OCI-LY7 (cell line): ENCODE measurements at regions not wholly inside any gene's neighbourhood (a gene's known extent, or its start where the extent isn't known, plus 50 kb on each side); places are given as distances from the start of the nearest gene placed in this dataset.

ENCODE experiments used
- BruUV-seq: library from RNA; stranded (reverse); fragments of 400-500 nt; replicated peaks from 2 replicates; lab custom pipeline; 2021; lab: Mats Ljungman, UMichigan
- CTCF ChIA-PET: fragments of 300-600 bp; sonication (Branson Sonifier 250); formaldehyde crosslinking; loops from one replicate; lab custom pipeline; 2022; ENCODE audit warnings: antibody characterized with exemption; ENCODE audit not compliant: unreplicated experiment; lab: Charles Lee
- POLR2A ChIA-PET: fragments of 300-600 bp; sonication (Branson Sonifier 250); formaldehyde crosslinking; loops from one replicate; lab custom pipeline; 2022; ENCODE audit warnings: antibody characterized with exemption; lab: Charles Lee
- DNase-seq: peaks from one replicate; pipeline ENCODE4 v3.0.0-alpha.2; 2015; ENCODE audit warnings: low spot score
- H2AFZ ChIP-seq: fragments of 200-600 bp; sonication (generic), shearing (Covaris generic); 2 replicates; pipeline ENCODE4 v1.6.1; 2014; ENCODE audit warnings: mild to moderate bottlenecking, antibody characterized with exemption, low read length, moderate library complexity
- H3K27ac ChIP-seq: fragments of 200-600 bp; sonication (generic); 2 replicates; pipeline ENCODE4 v1.5.1; 2014; ENCODE audit warnings: mixed run types, low read depth, mild to moderate bottlenecking, moderate library complexity, low read length, inconsistent platforms; ENCODE audit not compliant: poor library complexity, severe bottlenecking
- H3K36me3 ChIP-seq: fragments of 200-600 bp; sonication (generic); 2 replicates; pipeline ENCODE4 v1.6.1; 2014; ENCODE audit warnings: mild to moderate bottlenecking, antibody characterized with exemption, low read length, moderate library complexity, mixed read lengths; ENCODE audit not compliant: insufficient read depth
- H3K4me1 ChIP-seq: fragments of 200-600 bp; sonication (generic); 2 replicates; pipeline ENCODE4 v1.5.1; 2014; ENCODE audit warnings: mild to moderate bottlenecking, low read length; ENCODE audit not compliant: insufficient read depth, poor library complexity, severe bottlenecking
- H3K4me2 ChIP-seq: fragments of 200-600 bp; sonication (generic); 2 replicates; pipeline ENCODE4 v1.6.1; 2014; ENCODE audit warnings: mild to moderate bottlenecking, low read length
- H3K4me3 ChIP-seq: fragments of 200-600 bp; sonication (generic); 2 replicates; pipeline ENCODE4 v1.5.1; 2014; ENCODE audit warnings: mild to moderate bottlenecking, low read depth, low read length; ENCODE audit not compliant: poor library complexity, severe bottlenecking
- H3K79me2 ChIP-seq: fragments of 200-600 bp; sonication (generic); 2 replicates; pipeline ENCODE4 v1.6.1; 2016; ENCODE audit warnings: low read depth, mild to moderate bottlenecking, low read length, moderate library complexity, mixed read lengths; ENCODE audit not compliant: insufficient read depth
- H3K9me2 ChIP-seq: fragments of 200-600 bp; sonication (generic); 2 replicates; pipeline ENCODE4 v1.6.1; 2016; ENCODE audit warnings: mild to moderate bottlenecking, low read length, mixed read lengths; ENCODE audit not compliant: insufficient read depth
- H3K9me3 ChIP-seq: fragments of 200-600 bp; sonication (generic); 2 replicates; pipeline ENCODE4 v1.6.1; 2014; ENCODE audit warnings: mild to moderate bottlenecking, mixed run types, low read length, mixed read lengths
- H4K20me1 ChIP-seq: fragments of 200-600 bp; sonication (generic); 2 replicates; pipeline ENCODE4 v1.6.1; 2014; ENCODE audit warnings: mild to moderate bottlenecking, antibody characterized with exemption, low read length, moderate library complexity, mixed read lengths; ENCODE audit not compliant: insufficient read depth
- CTCF ChIP-seq: fragments of 200-600 bp; sonication (generic); conservative IDR thresholded peaks from 2 replicates; pipeline ENCODE4 v1.5.1; 2014; ENCODE audit warnings: mild to moderate bottlenecking, antibody characterized with exemption, low read length, moderate library complexity, mixed read lengths
- EZH2phosphoT487 ChIP-seq: fragments of 200-600 bp; sonication (generic); IDR thresholded peaks from 2 replicates; pipeline ENCODE4 v1.6.1; 2018; ENCODE audit warnings: low read depth, borderline replicate concordance, mild to moderate bottlenecking, mixed run types, antibody characterized with exemption, low read length, moderate library complexity, mixed read lengths
- intact Hi-C: fragments of 100-400 bp; cut with micrococcal nuclease; formaldehyde crosslinking; loops from one replicate; pipeline ENCODE4 v1.10.0; 2022; ENCODE audit not compliant: unreplicated experiment

GRCh38 chr2:122277956-122278355 is 522.5 kb downstream of the TSN start:
- H3K4me2 ChIP-seq = no peak overlapping the region
- BruUV-seq = no TSS peak
- POLR2A ChIA-PET = no interaction called here

GRCh38 chr2:122300758-122301157 is 545.3 kb downstream of the TSN start:
- POLR2A ChIA-PET = interaction anchor here (0.5 kb wide), 1 partner anchor 34 kb away, joined by 3 read pairs; no protein-coding TSS in a partner anchor
- CTCF ChIA-PET = no interaction called here
- DNase-seq = peak; percentile 26

More at GRCh38 chr2:122277956-122278355, 522.5 kb downstream of the TSN start:
- Histone ChIP-seq H4K20me1 (no peaks in the 10 kb centered on the region), H3K36me3 (no peaks in the 10 kb centered on the region), H3K9me2 (no peaks in the 10 kb centered on the region), H2AFZ (no peak overlapping the region), H3K4me3 (no peak overlapping the region), H3K4me1 (no peaks in the 10 kb centered on the region), H3K79me2 (no peaks in the 10 kb centered on the region), H3K27ac (no peak overlapping the region), H3K9me3 (0 out of 2 replicates have a peak, but pooled peaks cover 4% of the 10 kb centered on the region)
- DNase-seq = no peak
- TF ChIP-seq CTCF (no peak), EZH2phosphoT487 (no peak)
- intact Hi-C loops = no loop called here
- CTCF ChIA-PET = no interaction called here

More at GRCh38 chr2:122300758-122301157, 545.3 kb downstream of the TSN start:
- no peaks in the 10 kb centered on the region for H3K9me2 ChIP-seq
- no peaks in the 10 kb centered on the region for H3K36me3 ChIP-seq
- intact Hi-C loops = loop anchor here (2.0 to 5.0 kb wide), 2 partner anchors 326 to 488 kb away; no protein-coding TSS in a partner anchor
- H4K20me1 ChIP-seq = no peaks in the 10 kb centered on the region
- peak; percentile 72 for TF ChIP-seq CTCF
- TF ChIP-seq EZH2phosphoT487 = no peak
- H3K9me3 ChIP-seq = no peaks in the 10 kb centered on the region
- BruUV-seq = no TSS peak
- H3K4me2 ChIP-seq = no peak overlapping the region
- no peaks in the 10 kb centered on the region for H3K4me1 ChIP-seq
- no peak overlapping the region for H2AFZ ChIP-seq
- H3K27ac ChIP-seq = no peak overlapping the region
- no peaks in the 10 kb centered on the region for H3K79me2 ChIP-seq
- H3K4me3 ChIP-seq = no peak overlapping the region
